SH-SY5Y (cell line): ENCODE measurements at regions not wholly inside any gene's neighbourhood (a gene's known extent, or its start where the extent isn't known, plus 50 kb on each side); places are given as distances from the start of the nearest gene placed in this dataset.

Source experiments
- GATA2 ChIP-seq: IDR thresholded peaks from 2 replicates; pipeline ENCODE4 v1.6.1; 2011; ENCODE audit warnings: mild to moderate bottlenecking, low read depth, low read length
- GATA3 ChIP-seq: IDR thresholded peaks from 2 replicates; pipeline ENCODE4 v1.6.1; 2011; ENCODE audit warnings: low read depth, mild to moderate bottlenecking, low read length, moderate library complexity

DNA sequence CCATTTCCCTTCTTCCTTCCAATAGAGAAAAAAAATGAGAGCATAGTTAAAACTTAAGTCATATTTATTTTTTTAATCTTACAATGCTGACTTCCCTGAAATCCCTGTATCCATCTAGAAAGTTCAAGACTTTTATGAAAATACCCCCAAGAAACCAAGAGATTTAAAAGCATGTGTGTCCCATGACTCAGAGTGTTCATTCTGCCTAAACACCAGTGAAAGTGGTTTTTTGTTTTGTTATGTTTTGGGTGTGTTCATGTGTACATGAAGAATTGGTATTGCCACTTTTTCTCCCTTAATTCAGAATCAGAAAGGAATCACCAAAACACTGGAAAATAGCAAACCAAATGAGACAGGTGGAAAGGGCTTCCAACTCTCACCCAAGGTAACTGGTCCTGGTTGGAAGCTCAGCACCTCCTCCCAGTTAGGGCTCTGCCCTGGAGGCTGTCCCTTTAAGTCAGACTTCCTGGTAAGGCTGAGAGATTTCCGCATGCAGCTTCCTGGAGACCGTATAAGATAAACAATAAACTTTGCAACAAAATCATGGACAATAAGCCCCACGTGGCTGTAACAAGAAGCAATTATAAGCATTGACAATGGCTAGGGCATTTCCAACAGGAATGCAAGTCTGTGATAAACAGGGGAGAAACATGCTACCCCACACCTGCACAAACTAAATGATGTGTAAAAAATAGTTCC is 121.9 kb upstream of the ARHGEF3 start:
- TF ChIP-seq GATA3, result no peak
- no peak for TF ChIP-seq GATA2
